ENCODE measurements at regions not wholly inside any gene's neighbourhood (a gene's known extent, or its start where the extent isn't known, plus 50 kb on each side); places are given as distances from the start of the nearest gene placed in this dataset.

DNA sequence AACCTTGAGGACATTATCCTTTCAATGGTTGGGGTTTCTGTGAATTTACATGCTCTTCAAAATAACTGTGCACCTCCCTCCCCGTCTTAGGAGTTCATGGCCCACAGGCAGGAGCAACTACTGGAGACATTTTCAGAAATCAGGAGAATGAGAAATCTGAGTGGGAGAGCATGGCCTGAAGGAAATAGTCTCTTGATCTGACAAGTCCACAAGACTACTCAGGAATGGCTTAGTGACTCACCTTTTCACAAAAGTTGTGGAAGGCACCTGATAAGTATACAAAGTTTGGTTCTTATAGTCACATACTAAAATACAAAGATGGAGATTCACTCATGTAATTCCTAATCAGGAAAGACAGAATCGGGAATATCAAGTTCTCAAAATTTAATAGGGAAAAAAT lies 83.6 kb upstream of the NCKAP5 start:
- no peaks in the 10 kb centered on the region for H3F3A ChIP-seq (ENCODE audit: low read depth)
- H3K4me2 ChIP-seq (ENCODE audit: low read depth, low read length, poor library complexity, severe bottlenecking) = no peak overlapping the region
- H3K36me3 ChIP-seq (ENCODE audit: insufficient read depth, low read length) = no peaks in the 10 kb centered on the region
- no peak overlapping the region for H3K4me3 ChIP-seq (ENCODE audit: low read length, poor library complexity, severe bottlenecking)
- no peak overlapping the region for H2AFZ ChIP-seq (ENCODE audit: low read length)
- no peaks in the 10 kb centered on the region for H3K27me3 ChIP-seq (ENCODE audit: insufficient read depth, low read length, poor library complexity, severe bottlenecking)
- H3K9ac ChIP-seq (ENCODE audit: low read depth, low read length, poor library complexity, severe bottlenecking) = no peak overlapping the region
- TF ChIP-seq, protein P1, sequence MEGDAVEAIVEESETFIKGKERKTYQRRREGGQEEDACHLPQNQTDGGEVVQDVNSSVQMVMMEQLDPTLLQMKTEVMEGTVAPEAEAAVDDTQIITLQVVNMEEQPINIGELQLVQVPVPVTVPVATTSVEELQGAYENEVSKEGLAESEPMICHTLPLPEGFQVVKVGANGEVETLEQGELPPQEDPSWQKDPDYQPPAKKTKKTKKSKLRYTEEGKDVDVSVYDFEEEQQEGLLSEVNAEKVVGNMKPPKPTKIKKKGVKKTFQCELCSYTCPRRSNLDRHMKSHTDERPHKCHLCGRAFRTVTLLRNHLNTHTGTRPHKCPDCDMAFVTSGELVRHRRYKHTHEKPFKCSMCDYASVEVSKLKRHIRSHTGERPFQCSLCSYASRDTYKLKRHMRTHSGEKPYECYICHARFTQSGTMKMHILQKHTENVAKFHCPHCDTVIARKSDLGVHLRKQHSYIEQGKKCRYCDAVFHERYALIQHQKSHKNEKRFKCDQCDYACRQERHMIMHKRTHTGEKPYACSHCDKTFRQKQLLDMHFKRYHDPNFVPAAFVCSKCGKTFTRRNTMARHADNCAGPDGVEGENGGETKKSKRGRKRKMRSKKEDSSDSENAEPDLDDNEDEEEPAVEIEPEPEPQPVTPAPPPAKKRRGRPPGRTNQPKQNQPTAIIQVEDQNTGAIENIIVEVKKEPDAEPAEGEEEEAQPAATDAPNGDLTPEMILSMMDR (conservative IDR thresholded peaks at IDR 0.05; ENCODE audit: low read length) = no peak
- TF ChIP-seq EZH2phosphoT487 (IDR thresholded peaks at IDR 0.05; ENCODE audit: borderline replicate concordance) = no peak
- H3K79me2 ChIP-seq (ENCODE audit: insufficient read depth, low read length) = no peaks in the 10 kb centered on the region
- no peaks in the 10 kb centered on the region for H3K4me1 ChIP-seq (ENCODE audit: insufficient read depth, low read length, poor library complexity, severe bottlenecking)
- H3K9me2 ChIP-seq (replicated peaks; ENCODE audit: low read depth, low read length) = no peaks in the 10 kb centered on the region
- H4K20me1 ChIP-seq (ENCODE audit: insufficient read depth, low read length, poor library complexity, severe bottlenecking) = no peaks in the 10 kb centered on the region
- H3K9me3 ChIP-seq (ENCODE audit: insufficient read depth, low read depth, low read length) = no peaks in the 10 kb centered on the region

DNA sequence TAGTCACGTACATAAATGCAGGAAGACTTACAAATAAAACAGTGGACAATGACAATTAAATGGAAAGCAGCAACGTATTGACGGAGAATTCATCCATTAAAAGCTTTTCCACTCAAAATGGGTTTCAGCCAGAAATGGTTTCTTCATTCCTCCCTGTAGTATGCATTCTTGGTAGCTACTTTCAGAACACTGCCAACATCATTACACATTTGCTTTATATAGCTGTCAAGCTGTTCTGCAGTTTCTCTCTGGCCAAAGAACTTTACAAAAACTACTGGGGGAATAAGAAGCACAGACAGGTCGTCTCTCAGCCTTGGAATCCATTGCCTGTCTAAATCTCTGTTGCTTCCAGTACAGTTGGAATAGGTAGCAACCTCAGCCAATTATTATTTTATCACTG lies 84.1 kb upstream of the NCKAP5 start:
- Histone ChIP-seq H3F3A (ENCODE audit: low read depth) (no peaks in the 10 kb centered on the region), H2AFZ (ENCODE audit: low read length) (no peak overlapping the region), H3K79me2 (ENCODE audit: insufficient read depth, low read length) (no peaks in the 10 kb centered on the region), H3K4me1 (ENCODE audit: insufficient read depth, low read length, poor library complexity, severe bottlenecking) (no peaks in the 10 kb centered on the region), H3K9me3 (ENCODE audit: insufficient read depth, low read depth, low read length) (no peaks in the 10 kb centered on the region), H4K20me1 (ENCODE audit: insufficient read depth, low read length, poor library complexity, severe bottlenecking) (no peaks in the 10 kb centered on the region), H3K9me2 (replicated peaks; ENCODE audit: low read depth, low read length) (no peaks in the 10 kb centered on the region), H3K36me3 (ENCODE audit: insufficient read depth, low read length) (no peaks in the 10 kb centered on the region), H3K4me3 (ENCODE audit: low read length, poor library complexity, severe bottlenecking) (no peak overlapping the region), H3K27me3 (ENCODE audit: insufficient read depth, low read length, poor library complexity, severe bottlenecking) (no peaks in the 10 kb centered on the region), H3K9ac (ENCODE audit: low read depth, low read length, poor library complexity, severe bottlenecking) (no peak overlapping the region), H3K4me2 (ENCODE audit: low read depth, low read length, poor library complexity, severe bottlenecking) (no peak overlapping the region)
- no peak for TF ChIP-seq EZH2phosphoT487 (IDR thresholded peaks at IDR 0.05; ENCODE audit: borderline replicate concordance)
- TF ChIP-seq, protein P1 (conservative IDR thresholded peaks at IDR 0.05; ENCODE audit: low read length) = no peak

DNA sequence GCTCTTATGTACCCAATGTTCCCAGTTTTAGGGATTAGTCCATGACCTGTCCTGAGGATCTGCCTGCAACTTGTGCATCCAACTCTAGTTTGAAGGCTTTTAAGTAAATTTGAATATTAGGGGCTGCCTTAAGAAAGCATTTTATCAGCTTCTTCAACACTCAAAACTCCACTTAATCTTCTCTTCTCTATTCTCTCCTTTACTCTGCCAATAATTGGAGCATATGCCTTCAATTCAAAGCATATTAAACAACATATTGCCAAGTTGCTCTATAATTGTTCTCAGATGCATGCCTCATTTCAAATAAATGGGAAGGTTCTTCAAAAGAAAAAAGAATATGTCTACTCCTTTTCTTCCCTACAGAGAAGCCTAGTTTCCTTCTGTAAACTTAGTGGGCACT lies 84.8 kb upstream of the NCKAP5 start:
- Histone ChIP-seq H3K9me2 (replicated peaks; ENCODE audit: low read depth, low read length) (no peaks in the 10 kb centered on the region), H3F3A (ENCODE audit: low read depth) (no peaks in the 10 kb centered on the region), H3K4me2 (ENCODE audit: low read depth, low read length, poor library complexity, severe bottlenecking) (no peak overlapping the region), H3K4me3 (ENCODE audit: low read length, poor library complexity, severe bottlenecking) (no peak overlapping the region), H4K20me1 (ENCODE audit: insufficient read depth, low read length, poor library complexity, severe bottlenecking) (no peaks in the 10 kb centered on the region), H3K79me2 (ENCODE audit: insufficient read depth, low read length) (no peaks in the 10 kb centered on the region), H2AFZ (ENCODE audit: low read length) (no peak overlapping the region), H3K9me3 (ENCODE audit: insufficient read depth, low read depth, low read length) (no peaks in the 10 kb centered on the region), H3K9ac (ENCODE audit: low read depth, low read length, poor library complexity, severe bottlenecking) (no peak overlapping the region), H3K36me3 (ENCODE audit: insufficient read depth, low read length) (no peaks in the 10 kb centered on the region), H3K27me3 (ENCODE audit: insufficient read depth, low read length, poor library complexity, severe bottlenecking) (no peaks in the 10 kb centered on the region), H3K4me1 (ENCODE audit: insufficient read depth, low read length, poor library complexity, severe bottlenecking) (no peaks in the 10 kb centered on the region)
- TF ChIP-seq, protein P1 (conservative IDR thresholded peaks at IDR 0.05; ENCODE audit: low read length) = no peak
- no peak for TF ChIP-seq EZH2phosphoT487 (IDR thresholded peaks at IDR 0.05; ENCODE audit: borderline replicate concordance)

All from Loucy (cell line).